ENCODE measurements at regions not wholly inside any gene's neighbourhood (a gene's known extent, or its start where the extent isn't known, plus 50 kb on each side); places are given as distances from the start of the nearest gene placed in this dataset.
A peak's percentile ranks its signal among the peaks of the same experiment; 100 is the strongest.

DNA sequence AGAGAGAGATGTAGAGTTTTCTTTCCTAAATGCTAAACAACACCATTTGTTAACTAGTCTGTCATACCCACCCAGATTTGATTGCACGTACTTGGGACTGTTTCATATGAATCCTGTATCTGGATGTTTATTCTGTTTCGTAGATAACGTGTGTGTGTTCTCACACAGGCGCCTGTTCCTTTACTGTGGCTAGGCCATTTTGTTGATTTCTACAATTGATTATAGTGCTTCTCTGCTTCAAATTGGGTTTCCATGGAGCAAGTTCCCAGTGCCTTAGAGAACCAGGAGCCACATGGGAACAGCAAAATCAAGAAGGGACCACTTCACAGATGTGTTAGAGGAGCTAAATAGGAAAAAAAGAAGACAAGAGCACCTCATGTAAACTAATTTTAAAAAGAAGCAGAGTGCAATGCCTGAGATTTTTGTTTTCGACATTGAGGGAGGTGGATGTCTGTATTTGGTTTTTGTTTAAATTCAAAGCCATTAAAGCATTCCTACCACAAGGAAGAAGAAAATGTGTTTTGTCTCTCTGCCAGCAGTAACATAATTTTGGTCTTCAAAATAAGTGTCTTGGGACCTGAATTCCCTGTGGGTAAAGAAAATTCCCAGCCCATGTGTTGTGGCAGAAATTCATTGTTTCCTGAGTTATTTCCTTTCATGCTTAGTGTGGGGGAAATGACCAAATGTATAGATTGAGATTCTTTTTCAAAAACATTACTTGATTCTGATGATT lies 424.0 kb upstream of the C2CD4B start:
- peak; percentile 20 for DNase-seq

- DNase-seq: no peak
Observed at GRCh38 chr15:62591842-62592838, 427.1 kb upstream of the C2CD4B start.

- DNase-seq: no peak
Observed at GRCh38 chr15:62592920-62593319, 427.8 kb upstream of the C2CD4B start.

DNA sequence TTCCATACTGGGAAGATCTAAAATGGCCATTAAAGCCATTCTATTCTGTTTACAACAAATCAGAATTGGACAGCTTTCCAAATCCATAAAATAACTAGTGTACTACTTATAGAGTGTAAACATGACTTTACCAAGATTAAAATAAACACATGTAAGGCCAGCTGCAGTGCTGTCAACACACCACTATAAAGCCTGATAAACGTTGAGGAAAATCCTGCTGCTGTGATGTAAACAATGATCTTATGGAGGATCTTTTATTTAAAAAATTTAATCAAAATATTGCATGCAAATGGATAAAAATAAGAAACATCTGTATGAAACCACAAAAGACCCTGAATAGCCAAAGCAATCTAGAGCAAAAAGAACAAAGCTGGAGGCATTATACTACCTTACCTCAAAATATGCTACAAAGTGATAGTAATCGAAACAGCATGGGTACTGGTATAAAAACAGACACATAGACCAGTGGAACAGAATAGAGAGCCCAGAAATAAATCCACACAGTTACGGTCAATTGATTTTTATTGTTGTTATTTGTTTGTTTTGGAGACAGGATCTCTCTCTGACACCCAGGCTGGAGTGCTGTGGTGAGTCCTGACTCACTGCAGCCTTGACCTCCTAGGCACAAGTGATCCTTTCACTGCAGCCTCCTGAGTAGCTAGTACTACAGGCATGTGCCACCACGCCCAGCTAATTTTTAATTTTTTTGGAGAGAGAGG lies 428.8 kb upstream of the C2CD4B start:
- no peak for DNase-seq

DNA sequence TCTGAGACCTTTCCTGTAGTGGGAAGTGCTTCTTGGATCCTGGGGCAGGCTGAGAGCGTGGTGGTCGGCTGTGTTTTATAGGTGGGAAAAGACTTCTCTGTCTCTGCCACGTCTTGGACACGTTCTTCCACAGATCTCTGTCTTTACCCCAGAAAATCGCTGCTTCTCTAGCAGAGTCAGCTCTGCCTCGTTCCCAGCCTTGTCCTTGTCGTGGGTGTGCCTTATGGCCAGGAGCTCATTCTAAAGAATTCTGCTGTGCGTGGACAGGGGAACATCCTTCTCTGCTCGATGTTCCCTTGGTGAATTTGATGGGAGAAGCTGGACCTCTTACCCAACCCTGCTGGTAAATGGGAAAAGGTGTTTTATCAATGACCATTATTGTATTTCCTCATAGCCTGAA lies 433.1 kb upstream of the C2CD4B start:
- DNase-seq: no peak

DNA sequence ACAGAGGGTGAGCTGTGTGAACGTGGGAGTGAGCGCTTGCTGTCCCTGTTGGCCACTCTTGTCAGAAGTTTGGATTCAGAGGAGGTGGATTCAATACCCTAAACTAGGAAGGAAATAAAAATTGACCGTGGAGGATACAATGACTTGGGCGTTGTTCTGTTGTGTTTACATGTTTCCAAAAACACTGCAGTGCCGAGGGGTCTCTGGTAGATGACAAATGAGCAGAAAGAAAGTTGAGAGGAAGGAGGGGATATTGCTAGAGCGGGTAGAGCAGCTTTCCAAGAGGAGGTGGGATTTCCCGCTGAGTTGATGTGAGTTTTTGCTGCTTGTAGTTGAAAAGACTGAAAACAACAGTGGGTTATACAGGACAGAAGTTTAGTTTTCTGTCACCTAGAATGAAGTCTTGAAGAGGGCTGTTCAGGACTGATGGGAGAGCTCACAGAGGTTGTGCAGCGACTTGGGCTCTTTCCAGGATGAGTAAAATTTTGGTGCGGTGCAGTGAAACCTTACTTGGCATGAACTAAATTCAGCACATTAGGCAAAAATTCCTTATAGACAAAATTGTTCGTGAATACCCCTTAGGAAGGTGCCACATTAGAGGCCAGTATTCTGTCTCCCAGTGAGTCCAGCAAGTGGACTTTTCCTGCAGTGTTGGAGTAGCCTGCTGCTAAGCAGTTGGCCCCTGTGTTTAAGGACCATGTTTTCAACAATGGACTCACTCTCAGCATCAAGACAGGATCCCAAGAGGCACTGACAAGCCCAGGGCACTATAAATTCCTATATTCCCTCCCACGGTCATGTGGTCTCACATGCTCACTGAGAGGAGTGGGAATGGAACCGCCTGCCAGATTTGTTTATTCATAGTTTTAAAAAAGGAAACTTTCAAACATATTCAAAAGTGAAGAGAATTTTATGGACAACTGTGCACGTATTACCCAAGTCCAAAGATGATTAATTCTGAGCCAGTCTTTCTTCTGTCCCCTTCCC lies 435.0 kb upstream of the C2CD4B start:
- DNase-seq: no peak

- no peak for DNase-seq
Observed at GRCh38 chr15:62601777-62602545, 436.9 kb upstream of the C2CD4B start.

GRCh38 chr15:62603742-62604141 lies 438.7 kb upstream of the C2CD4B start:
- no peak for DNase-seq

DNA sequence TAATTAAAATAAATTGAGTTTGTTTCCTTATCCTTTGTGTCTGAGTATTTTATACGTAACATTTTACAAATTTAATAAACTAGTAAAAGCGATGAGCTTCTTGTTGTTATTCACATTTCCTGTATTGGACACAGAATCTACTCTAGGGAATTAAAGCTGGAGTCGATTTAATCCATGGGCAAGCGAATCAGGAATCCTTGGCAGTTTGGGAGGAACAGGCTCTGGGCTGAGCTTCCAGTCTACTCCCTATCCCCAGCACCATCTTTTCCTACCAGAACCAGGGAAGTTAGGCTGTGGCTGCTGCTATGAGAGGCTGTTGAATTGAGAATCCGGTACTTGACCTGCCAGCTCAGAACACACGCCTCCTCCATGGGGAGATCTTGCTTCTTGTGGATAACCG lies 437.3 kb upstream of the TPM1 start:
- DNase-seq: no peak

- no peak for DNase-seq
Observed at GRCh38 chr15:62606376-62607113, 436.0 kb upstream of the TPM1 start.

DNA sequence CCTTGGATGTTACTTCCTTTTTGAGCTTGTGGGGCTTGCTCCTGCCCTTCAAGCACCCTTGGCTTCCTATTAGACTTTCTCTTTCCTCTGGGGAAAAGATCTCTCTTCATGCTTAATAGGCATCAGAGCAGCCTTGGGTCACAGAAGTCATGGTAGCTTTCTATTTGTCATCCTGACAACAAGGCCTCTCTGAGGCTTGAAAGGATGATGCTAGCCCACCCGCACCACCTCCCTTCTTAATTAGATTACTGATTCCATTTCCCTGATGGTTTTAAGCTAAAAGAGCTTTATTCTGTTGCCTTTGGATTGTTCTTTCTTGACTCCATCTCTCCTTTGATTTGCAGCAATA lies 435.5 kb upstream of the TPM1 start:
- DNase-seq: no peak

DNA sequence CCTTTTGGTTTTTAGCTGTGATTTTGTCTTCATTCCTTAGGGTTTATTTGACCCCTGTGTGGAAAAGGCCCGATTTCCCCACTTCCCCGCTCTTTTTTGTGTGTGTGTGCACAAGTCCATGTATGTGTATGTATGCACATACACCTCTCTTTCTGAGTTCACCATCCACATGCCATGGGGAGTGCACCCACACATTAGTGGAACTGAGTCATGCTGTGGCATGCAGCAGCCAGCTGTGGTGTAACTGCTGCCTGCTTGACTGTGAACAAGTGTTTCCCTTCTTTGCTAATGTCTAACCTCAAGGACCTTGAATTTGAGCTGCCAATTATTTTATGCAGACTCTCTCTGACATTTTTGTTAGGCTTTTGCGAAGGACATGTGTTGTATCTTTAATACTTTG lies 434.9 kb upstream of the TPM1 start:
- DNase-seq: no peak

GRCh38 chr15:62608369-62608768 lies 434.2 kb upstream of the TPM1 start:
- DNase-seq: no peak

- no peak for DNase-seq
Observed at GRCh38 chr15:62610265-62610869, 432.2 kb upstream of the TPM1 start.

DNA sequence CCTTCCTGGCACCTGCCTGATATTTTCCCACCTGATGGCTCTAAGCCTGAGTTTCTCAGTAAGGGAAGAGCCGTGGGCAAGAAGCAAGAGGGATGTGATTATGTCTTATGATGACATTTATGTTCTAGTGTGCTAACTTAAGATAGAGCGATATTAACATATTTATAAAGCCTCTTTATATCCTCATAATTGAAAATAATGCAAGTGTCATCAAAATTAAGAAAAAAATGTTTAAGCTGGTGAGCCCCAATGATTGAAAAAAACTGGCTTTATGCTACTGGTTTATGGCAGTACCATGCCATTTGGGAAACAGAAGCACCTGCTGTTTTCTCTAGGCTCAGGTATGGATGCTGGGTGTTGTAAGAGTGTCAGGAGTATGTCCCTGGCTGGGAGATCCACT lies 431.5 kb upstream of the TPM1 start:
- no peak for DNase-seq

GRCh38 chr15:62612183-62612733 lies 430.3 kb upstream of the TPM1 start:
- no peak for DNase-seq

GRCh38 chr15:62612771-62613170 lies 429.8 kb upstream of the TPM1 start:
- no peak for DNase-seq

DNA sequence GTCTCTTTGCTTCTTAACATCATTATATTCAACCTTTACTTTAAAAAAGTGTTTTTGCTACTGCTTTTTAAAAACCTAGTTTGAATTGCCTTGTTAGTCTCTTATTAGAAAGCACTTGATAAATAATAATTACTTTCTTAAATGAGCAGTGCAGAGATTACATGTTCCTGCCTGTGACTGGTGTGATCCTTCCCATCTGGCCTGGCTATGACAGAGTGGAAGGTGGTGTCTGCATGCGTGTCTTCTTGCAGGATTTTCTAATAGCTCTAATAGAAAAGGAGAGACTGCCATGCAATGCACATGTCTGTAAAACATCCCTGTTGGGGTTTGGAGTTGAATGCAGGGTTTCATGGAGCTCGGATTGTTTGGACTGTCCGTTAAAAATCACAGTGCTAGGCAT lies 425.8 kb upstream of the TPM1 start:
- DNase-seq: no peak

- no peak for DNase-seq
Observed at GRCh38 chr15:62617741-62618140, 424.8 kb upstream of the TPM1 start.

DNA sequence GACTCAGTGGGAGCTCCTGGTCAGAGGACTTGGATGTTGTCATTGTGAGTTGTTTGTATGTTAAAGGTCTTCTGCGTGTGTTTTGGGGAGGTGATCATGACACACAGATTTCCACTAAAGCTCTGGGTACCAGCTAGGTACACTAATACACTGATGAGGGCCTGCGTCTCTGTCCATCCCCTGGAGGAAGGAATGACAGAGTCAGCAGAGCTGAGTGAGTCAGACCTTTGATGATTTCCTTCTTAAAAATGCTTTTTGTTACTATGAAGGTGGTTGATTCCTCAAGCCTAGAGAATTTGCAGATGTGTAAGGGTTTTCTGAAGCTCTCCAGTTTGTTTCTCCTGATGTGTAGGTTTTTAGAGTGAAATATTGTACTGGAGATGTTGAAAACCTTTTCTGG lies 424.1 kb upstream of the TPM1 start:
- no peak for DNase-seq
